ENCODE measurements at regions not wholly inside any gene's neighbourhood (a gene's known extent, or its start where the extent isn't known, plus 50 kb on each side); places are given as distances from the start of the nearest gene placed in this dataset.
"Not testable (repeated sequence)": the region's sequence is repeated elsewhere in the genome, so short reads cannot be mapped to it uniquely, and the experiment has no call there.

- DNase-seq (ENCODE audit: low spot score); POLR2A ChIA-PET (ENCODE audit: low non-redundant PET): not testable (repeated sequence)
Observed at GRCh38 chr1:120544434-120544833, 129.6 kb downstream of the NBPF8 start.

GRCh38 chr1:120550335-120550734 lies 135.5 kb downstream of the NBPF8 start:
- DNase-seq (ENCODE audit: low spot score); H3K4me3 ChIP-seq (ENCODE audit: low read depth, low read length, poor library complexity, severe bottlenecking); H3K9me3 ChIP-seq (ENCODE audit: low read depth, low read length, poor library complexity, severe bottlenecking); H3K4me1 ChIP-seq (ENCODE audit: insufficient read depth, low read length, poor library complexity, severe bottlenecking); H3K36me3 ChIP-seq (ENCODE audit: insufficient read depth, low read length, poor library complexity, severe bottlenecking); H3K27me3 ChIP-seq (replicated peaks; ENCODE audit: insufficient read depth, low read depth, low read length, poor library complexity); BruUV-seq (replicated peaks); CTCF ChIA-PET; POLR2A ChIA-PET (ENCODE audit: low non-redundant PET); H3K27ac ChIP-seq (ENCODE audit: low read depth, low read length, poor library complexity, severe bottlenecking); intact Hi-C loops (cut with micrococcal nuclease; ENCODE audit: unreplicated experiment): not testable (repeated sequence)

More at GRCh38 chr1:120544434-120544833, 129.6 kb downstream of the NBPF8 start:
- H3K4me3 ChIP-seq (ENCODE audit: low read depth, low read length, poor library complexity, severe bottlenecking); H3K36me3 ChIP-seq (ENCODE audit: insufficient read depth, low read length, poor library complexity, severe bottlenecking); H3K9me3 ChIP-seq (ENCODE audit: low read depth, low read length, poor library complexity, severe bottlenecking); CTCF ChIA-PET; H3K27me3 ChIP-seq (replicated peaks; ENCODE audit: insufficient read depth, low read depth, low read length, poor library complexity); H3K4me1 ChIP-seq (ENCODE audit: insufficient read depth, low read length, poor library complexity, severe bottlenecking); H3K27ac ChIP-seq (ENCODE audit: low read depth, low read length, poor library complexity, severe bottlenecking); BruUV-seq (replicated peaks); intact Hi-C loops (cut with micrococcal nuclease; ENCODE audit: unreplicated experiment): not testable (repeated sequence)
- TF ChIP-seq, protein P1, sequence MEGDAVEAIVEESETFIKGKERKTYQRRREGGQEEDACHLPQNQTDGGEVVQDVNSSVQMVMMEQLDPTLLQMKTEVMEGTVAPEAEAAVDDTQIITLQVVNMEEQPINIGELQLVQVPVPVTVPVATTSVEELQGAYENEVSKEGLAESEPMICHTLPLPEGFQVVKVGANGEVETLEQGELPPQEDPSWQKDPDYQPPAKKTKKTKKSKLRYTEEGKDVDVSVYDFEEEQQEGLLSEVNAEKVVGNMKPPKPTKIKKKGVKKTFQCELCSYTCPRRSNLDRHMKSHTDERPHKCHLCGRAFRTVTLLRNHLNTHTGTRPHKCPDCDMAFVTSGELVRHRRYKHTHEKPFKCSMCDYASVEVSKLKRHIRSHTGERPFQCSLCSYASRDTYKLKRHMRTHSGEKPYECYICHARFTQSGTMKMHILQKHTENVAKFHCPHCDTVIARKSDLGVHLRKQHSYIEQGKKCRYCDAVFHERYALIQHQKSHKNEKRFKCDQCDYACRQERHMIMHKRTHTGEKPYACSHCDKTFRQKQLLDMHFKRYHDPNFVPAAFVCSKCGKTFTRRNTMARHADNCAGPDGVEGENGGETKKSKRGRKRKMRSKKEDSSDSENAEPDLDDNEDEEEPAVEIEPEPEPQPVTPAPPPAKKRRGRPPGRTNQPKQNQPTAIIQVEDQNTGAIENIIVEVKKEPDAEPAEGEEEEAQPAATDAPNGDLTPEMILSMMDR (conservative IDR thresholded peaks at IDR 0.05; ENCODE audit: low read depth, low read length), result peak; percentile 23; the same call in 1 of the 2 replicates

- H3K4me3 ChIP-seq (ENCODE audit: low read depth, low read length, poor library complexity, severe bottlenecking); H3K27ac ChIP-seq (ENCODE audit: low read depth, low read length, poor library complexity, severe bottlenecking); H3K4me1 ChIP-seq (ENCODE audit: insufficient read depth, low read length, poor library complexity, severe bottlenecking); H3K27me3 ChIP-seq (replicated peaks; ENCODE audit: insufficient read depth, low read depth, low read length, poor library complexity); intact Hi-C loops (cut with micrococcal nuclease; ENCODE audit: unreplicated experiment); H3K36me3 ChIP-seq (ENCODE audit: insufficient read depth, low read length, poor library complexity, severe bottlenecking); BruUV-seq (replicated peaks); CTCF ChIA-PET; H3K9me3 ChIP-seq (ENCODE audit: low read depth, low read length, poor library complexity, severe bottlenecking); POLR2A ChIA-PET (ENCODE audit: low non-redundant PET); DNase-seq (ENCODE audit: low spot score): not testable (repeated sequence)
Observed at GRCh38 chr1:120552190-120552589, 137.4 kb downstream of the NBPF8 start.

- H3K4me3 ChIP-seq (ENCODE audit: low read depth, low read length, poor library complexity, severe bottlenecking), result peak overlapping the region; percentile 49
- CTCF ChIA-PET; H3K36me3 ChIP-seq (ENCODE audit: insufficient read depth, low read length, poor library complexity, severe bottlenecking); H3K27me3 ChIP-seq (replicated peaks; ENCODE audit: insufficient read depth, low read depth, low read length, poor library complexity); H3K4me1 ChIP-seq (ENCODE audit: insufficient read depth, low read length, poor library complexity, severe bottlenecking); H3K27ac ChIP-seq (ENCODE audit: low read depth, low read length, poor library complexity, severe bottlenecking); BruUV-seq (replicated peaks); H3K9me3 ChIP-seq (ENCODE audit: low read depth, low read length, poor library complexity, severe bottlenecking); POLR2A ChIA-PET (ENCODE audit: low non-redundant PET); intact Hi-C loops (cut with micrococcal nuclease; ENCODE audit: unreplicated experiment): not testable (repeated sequence)
- DNase-seq (ENCODE audit: low spot score), result peak; percentile 24
Observed at GRCh38 chr1:120557605-120558302, 142.9 kb downstream of the NBPF8 start.

GRCh38 chr1:120558303-120559060 lies 143.6 kb downstream of the NBPF8 start:
- H3K4me3 ChIP-seq (ENCODE audit: low read depth, low read length, poor library complexity, severe bottlenecking), result peak overlapping the region; percentile 49
- H3K27ac ChIP-seq (ENCODE audit: low read depth, low read length, poor library complexity, severe bottlenecking); H3K9me3 ChIP-seq (ENCODE audit: low read depth, low read length, poor library complexity, severe bottlenecking); intact Hi-C loops (cut with micrococcal nuclease; ENCODE audit: unreplicated experiment); BruUV-seq (replicated peaks); H3K27me3 ChIP-seq (replicated peaks; ENCODE audit: insufficient read depth, low read depth, low read length, poor library complexity); H3K36me3 ChIP-seq (ENCODE audit: insufficient read depth, low read length, poor library complexity, severe bottlenecking); CTCF ChIA-PET; H3K4me1 ChIP-seq (ENCODE audit: insufficient read depth, low read length, poor library complexity, severe bottlenecking); POLR2A ChIA-PET (ENCODE audit: low non-redundant PET): not testable (repeated sequence)
- peak; percentile 46 for DNase-seq (ENCODE audit: low spot score)

- H3K27me3 ChIP-seq (replicated peaks; ENCODE audit: insufficient read depth, low read depth, low read length, poor library complexity); DNase-seq (ENCODE audit: low spot score); intact Hi-C loops (cut with micrococcal nuclease; ENCODE audit: unreplicated experiment); H3K4me1 ChIP-seq (ENCODE audit: insufficient read depth, low read length, poor library complexity, severe bottlenecking); H3K9me3 ChIP-seq (ENCODE audit: low read depth, low read length, poor library complexity, severe bottlenecking); H3K27ac ChIP-seq (ENCODE audit: low read depth, low read length, poor library complexity, severe bottlenecking); H3K36me3 ChIP-seq (ENCODE audit: insufficient read depth, low read length, poor library complexity, severe bottlenecking); H3K4me3 ChIP-seq (ENCODE audit: low read depth, low read length, poor library complexity, severe bottlenecking); POLR2A ChIA-PET (ENCODE audit: low non-redundant PET); CTCF ChIA-PET; BruUV-seq (replicated peaks): not testable (repeated sequence)
Observed at GRCh38 chr1:120561767-120562166, 146.9 kb downstream of the NBPF8 start.

GRCh38 chr1:120565396-120565795 lies 150.6 kb downstream of the NBPF8 start:
- POLR2A ChIA-PET (ENCODE audit: low non-redundant PET); H3K4me3 ChIP-seq (ENCODE audit: low read depth, low read length, poor library complexity, severe bottlenecking); DNase-seq (ENCODE audit: low spot score); H3K9me3 ChIP-seq (ENCODE audit: low read depth, low read length, poor library complexity, severe bottlenecking); H3K4me1 ChIP-seq (ENCODE audit: insufficient read depth, low read length, poor library complexity, severe bottlenecking); CTCF ChIA-PET; H3K27me3 ChIP-seq (replicated peaks; ENCODE audit: insufficient read depth, low read depth, low read length, poor library complexity); intact Hi-C loops (cut with micrococcal nuclease; ENCODE audit: unreplicated experiment); H3K36me3 ChIP-seq (ENCODE audit: insufficient read depth, low read length, poor library complexity, severe bottlenecking); BruUV-seq (replicated peaks); H3K27ac ChIP-seq (ENCODE audit: low read depth, low read length, poor library complexity, severe bottlenecking): not testable (repeated sequence)
